ENCODE measurements at regions not wholly inside any gene's neighbourhood (a gene's known extent, or its start where the extent isn't known, plus 50 kb on each side); places are given as distances from the start of the nearest gene placed in this dataset.

DNA sequence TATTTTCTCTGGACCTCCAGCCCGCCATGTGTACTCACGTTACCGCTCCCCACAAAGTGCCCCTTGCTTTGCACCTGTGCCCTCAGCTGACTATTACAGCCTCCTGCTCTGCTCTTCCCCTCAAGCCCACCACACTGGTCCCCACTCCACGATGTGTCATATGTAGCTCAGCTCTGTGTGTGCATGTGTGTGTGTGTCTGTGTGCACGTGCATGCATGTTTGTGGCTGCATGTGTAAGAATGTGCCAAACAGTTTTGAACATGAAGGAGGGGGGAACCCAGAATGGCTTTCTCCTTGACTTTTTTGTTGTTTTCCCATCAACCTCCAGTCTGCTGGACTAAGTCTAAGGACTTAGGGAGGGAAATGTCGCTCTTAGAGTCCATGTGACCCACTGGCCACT lies 54.8 kb upstream of the BTRC start:
- DNase-seq (ENCODE audit: low spot score): no peak

DNA sequence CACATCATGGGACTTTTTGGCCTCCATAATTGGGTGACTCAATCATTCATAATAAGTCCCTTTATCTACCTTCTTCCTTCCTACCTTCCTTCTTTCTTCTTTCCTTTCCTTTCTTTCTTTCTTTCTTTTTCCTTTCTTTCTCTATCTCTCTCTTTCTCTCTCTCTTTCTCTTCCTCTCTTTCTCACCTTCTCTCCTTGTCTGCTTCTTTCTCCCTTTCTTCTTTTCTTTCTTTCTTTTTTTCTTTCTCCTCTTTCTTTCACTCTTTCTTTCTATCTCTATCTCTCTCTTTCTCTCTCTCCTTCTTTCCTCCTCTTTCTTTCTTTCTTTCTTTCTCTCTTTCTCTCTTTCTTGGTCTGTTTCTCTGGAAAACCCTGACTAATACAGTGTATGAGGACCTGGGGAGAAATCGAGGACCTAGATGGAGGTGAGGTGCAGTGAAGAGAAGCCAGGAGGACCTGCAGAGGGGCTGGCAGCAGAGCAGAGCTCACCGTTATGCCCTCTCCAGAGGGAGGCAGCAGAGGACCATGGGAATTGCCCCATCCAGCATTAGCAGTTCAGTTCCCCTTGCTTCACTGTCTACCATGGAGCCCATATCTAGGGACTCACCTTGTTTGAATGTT lies 52.7 kb upstream of the BTRC start:
- DNase-seq (ENCODE audit: low spot score): peak; percentile 73

DNA sequence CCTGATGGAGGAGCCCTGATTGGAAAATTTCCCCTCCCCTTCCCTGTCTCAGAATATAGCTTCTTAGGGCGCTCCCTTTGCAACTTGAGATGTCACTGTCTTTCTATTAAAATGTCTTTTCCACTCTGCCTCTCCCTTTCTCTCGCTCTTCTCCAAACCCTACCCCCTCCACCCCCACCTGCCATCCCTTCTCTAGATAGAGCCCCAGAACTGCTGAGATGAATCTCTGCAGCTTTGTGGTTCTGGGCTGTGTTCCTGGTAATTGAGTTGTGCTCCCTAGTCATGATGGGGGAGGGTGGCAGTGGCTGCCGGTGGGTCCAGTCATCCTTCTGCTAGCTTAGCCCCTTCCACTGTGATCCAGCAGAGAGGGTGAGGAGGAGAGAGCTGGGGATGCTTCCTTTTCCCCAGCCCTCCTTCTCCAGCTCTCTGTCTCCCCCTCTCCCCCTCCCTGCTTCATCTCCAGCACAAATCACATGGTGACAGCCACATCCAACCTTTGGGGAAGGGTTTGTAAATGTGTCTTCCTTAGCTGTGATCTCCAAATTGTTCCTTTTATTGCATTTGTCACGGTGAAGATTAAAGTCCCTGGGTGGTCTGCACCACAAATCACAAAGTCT lies 50.8 kb upstream of the BTRC start:
- DNase-seq (ENCODE audit: low spot score): no peak

All from NAMALWA (cell line).